Heart left ventricle (tissue), 13 donors: ENCODE measurements at regions not wholly inside any gene's neighbourhood (a gene's known extent, or its start where the extent isn't known, plus 50 kb on each side); places are given as distances from the start of the nearest gene placed in this dataset.

Source experiments
- POLR2A ChIP-seq, 2 donors: fragments of 450-650 bp; IDR thresholded peaks; one replicate each; pipeline ENCODE4 v1.6.1; 2017; ENCODE audit warnings: antibody characterized with exemption in 2 of 2, mild to moderate bottlenecking in 2 of 2, moderate library complexity in 2 of 2
- TF ChIP-seq, protein P1 (sequence below), 12 donors: fragments of 200-600 bp; sonication (generic) in 4 of 12; IDR thresholded peaks; one replicate each; pipeline versions ENCODE4 v1.5.0 to v1.8.0; 2018 to 2022; ENCODE audit warnings: antibody characterized with exemption in 12 of 12, mild to moderate bottlenecking in 5 of 12
- donor health status: ischemic (EF 13 %, LVEDD 7.1; RV severe dilation, severe dysfunction).
- donor health status: DM: no; HTN: yes; CAD: no.
- donor health status: DM: no; HTN: no; CAD: no.
- donor health status: ischemic (EF 25% LVEDD 6.9; RV normal size, moderate dysfunction).
- donor health status: ischemic (EF 25% LVEDD 5.7; RV mildly dilated, moderate dysfunction).
- donor health status: ischemic (EF 35%, LVEDD 5.7; RV mildly dilated, moderate dysfunction).
- donor health status: nonischemic (EF 11% LVEDD 7.7; RV severe dilation, severe dysfunction).
- donor health status: DM: yes; HTN: yes; CAD: no.
- donor health status: PGD.
- donor health status: ischemic (EF 29% LVEDD 5.4; RV normal size, mild dysfunction).
- donor health status: nonischemic (EF 23%, LVEDD 6.1; RV moderate dilation, normal function).

DNA sequence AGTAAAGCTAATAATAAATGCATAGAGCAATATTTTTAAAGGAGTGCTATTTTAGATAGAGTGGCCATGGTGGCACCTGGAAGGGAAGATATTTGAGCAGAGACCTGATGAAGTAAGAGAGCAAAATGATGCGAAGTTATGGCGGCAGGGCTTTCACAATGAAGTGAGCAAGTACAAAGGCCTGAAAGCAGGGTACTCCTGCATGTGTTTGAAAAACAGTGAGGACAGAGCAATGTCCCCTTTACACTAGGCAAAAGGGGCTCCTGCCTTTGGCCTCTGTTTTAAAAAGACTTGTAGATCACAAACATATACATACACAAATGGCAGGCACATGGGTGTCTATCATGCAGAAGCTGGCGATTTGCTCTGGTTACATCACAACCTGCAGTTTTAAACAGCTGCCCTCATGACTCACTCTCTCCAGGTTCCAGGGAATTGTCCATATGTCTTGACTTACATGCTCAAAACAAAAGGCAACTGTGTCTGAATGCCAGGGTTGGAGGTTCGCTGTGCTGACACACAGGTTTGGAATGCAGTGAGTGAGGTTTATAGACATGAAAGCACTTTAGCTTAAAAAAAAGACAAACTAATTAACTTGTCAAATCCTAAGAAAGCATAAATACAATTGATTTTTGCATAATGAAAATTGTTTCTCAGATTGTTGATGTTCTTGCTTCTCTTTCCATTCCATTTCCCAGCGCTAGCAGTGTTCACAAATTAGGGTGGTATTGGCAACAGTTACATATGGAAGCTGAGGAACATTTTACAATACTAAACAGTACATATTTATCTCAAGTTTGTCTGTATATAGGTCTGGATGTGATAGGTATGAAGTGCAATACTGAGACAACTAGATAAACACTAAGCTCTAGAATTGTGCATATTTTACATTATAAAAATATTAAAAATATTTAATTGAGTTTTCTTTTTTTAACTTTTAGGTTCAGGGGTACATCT is 313.9 kb downstream of the BARHL2 start:
- TF ChIP-seq, protein P1, sequence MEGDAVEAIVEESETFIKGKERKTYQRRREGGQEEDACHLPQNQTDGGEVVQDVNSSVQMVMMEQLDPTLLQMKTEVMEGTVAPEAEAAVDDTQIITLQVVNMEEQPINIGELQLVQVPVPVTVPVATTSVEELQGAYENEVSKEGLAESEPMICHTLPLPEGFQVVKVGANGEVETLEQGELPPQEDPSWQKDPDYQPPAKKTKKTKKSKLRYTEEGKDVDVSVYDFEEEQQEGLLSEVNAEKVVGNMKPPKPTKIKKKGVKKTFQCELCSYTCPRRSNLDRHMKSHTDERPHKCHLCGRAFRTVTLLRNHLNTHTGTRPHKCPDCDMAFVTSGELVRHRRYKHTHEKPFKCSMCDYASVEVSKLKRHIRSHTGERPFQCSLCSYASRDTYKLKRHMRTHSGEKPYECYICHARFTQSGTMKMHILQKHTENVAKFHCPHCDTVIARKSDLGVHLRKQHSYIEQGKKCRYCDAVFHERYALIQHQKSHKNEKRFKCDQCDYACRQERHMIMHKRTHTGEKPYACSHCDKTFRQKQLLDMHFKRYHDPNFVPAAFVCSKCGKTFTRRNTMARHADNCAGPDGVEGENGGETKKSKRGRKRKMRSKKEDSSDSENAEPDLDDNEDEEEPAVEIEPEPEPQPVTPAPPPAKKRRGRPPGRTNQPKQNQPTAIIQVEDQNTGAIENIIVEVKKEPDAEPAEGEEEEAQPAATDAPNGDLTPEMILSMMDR (IDR thresholded peaks at IDR 0.05): no peak
- no peak for TF ChIP-seq POLR2A (IDR thresholded peaks at IDR 0.05)
